MM.1S (cell line): ENCODE measurements at regions not wholly inside any gene's neighbourhood (a gene's known extent, or its start where the extent isn't known, plus 50 kb on each side); places are given as distances from the start of the nearest gene placed in this dataset.

Experiments used
- CTCF ChIP-seq: fragments of 300-600 bp; sonication (generic); IDR thresholded peaks from 2 replicates; pipeline ENCODE4 v1.5.1; 2016; ENCODE audit warnings: antibody characterized with exemption, low read length, mixed read lengths
- EZH2 ChIP-seq: fragments of 300-600 bp; sonication (generic); optimal IDR thresholded peaks from 2 replicates; pipeline ENCODE3; 2017; ENCODE audit warnings: low read depth, mild to moderate bottlenecking, antibody characterized with exemption, low read length, mixed read lengths

GRCh38 chr11:70820311-70820710 lies 422.0 kb downstream of the CTTN start:
- TF ChIP-seq CTCF (no peak), EZH2 (no peak)
